ENCODE measurements at regions not wholly inside any gene's neighbourhood (a gene's known extent, or its start where the extent isn't known, plus 50 kb on each side); places are given as distances from the start of the nearest gene placed in this dataset.

GRCh38 chr4:152052451-152053057 lies 291.7 kb upstream of the GATB start:
- TF ChIP-seq CTCF (conservative IDR thresholded peaks at IDR 0.05; ENCODE audit: low read length) (no peak), EZH2phosphoT487 (IDR thresholded peaks at IDR 0.05; ENCODE audit: borderline replicate concordance) (no peak)

Measured in Loucy (cell line).